MCF 10A (cell line): ENCODE measurements at regions not wholly inside any gene's neighbourhood (a gene's known extent, or its start where the extent isn't known, plus 50 kb on each side); places are given as distances from the start of the nearest gene placed in this dataset.

Experiments used
- BruUV-seq: library from RNA; stranded (reverse); fragments of 400-500 nt; replicated peaks from 2 replicates; lab custom pipeline; 2021; lab: Mats Ljungman, UMichigan
- CTCF ChIA-PET: fragments of 300-600 bp; sonication (Branson Sonifier 250); formaldehyde crosslinking; extraction: SDS; loops from one replicate; lab custom pipeline; 2021; ENCODE audit warnings: antibody characterized with exemption, inconsistent platforms; lab: Yijun Ruan, JAX
- POLR2A ChIA-PET: fragments of 300-600, 350-650 bp; sonication (Branson Sonifier 250); formaldehyde crosslinking; extraction: SDS; loops from one replicate; lab custom pipeline; 2020; ENCODE audit warnings: antibody characterized with exemption, inconsistent platforms; lab: Yijun Ruan, JAX
- DNase-seq: peaks from one replicate; pipeline ENCODE4 v3.0.0-alpha.2; 2018; ENCODE audit not compliant: unreplicated experiment
- H3K27ac Mint-ChIP-seq: one replicate; pipeline ENCODE4 v1.8.0; 2022; ENCODE audit warnings: mild to moderate bottlenecking, low read depth, mixed read lengths; ENCODE audit not compliant: unreplicated experiment
- H3K27me3 Mint-ChIP-seq: one replicate; pipeline ENCODE4 v1.8.0; 2022; ENCODE audit warnings: mixed read lengths; ENCODE audit not compliant: insufficient read depth, unreplicated experiment
- H3K36me3 Mint-ChIP-seq: one replicate; pipeline ENCODE4 v1.8.0; 2022; ENCODE audit warnings: mild to moderate bottlenecking, moderate library complexity, mixed read lengths; ENCODE audit not compliant: insufficient read depth, unreplicated experiment
- H3K4me1 Mint-ChIP-seq: one replicate; pipeline ENCODE4 v1.8.0; 2022; ENCODE audit warnings: mixed read lengths; ENCODE audit not compliant: insufficient read depth, unreplicated experiment
- H3K4me3 Mint-ChIP-seq: one replicate; pipeline ENCODE4 v1.8.0; 2022; ENCODE audit warnings: mild to moderate bottlenecking, moderate library complexity, mixed read lengths; ENCODE audit not compliant: unreplicated experiment
- H3K9me3 Mint-ChIP-seq: one replicate; pipeline ENCODE4 v1.8.0; 2022; ENCODE audit warnings: mixed read lengths; ENCODE audit not compliant: unreplicated experiment
- CTCF ChIP-seq: fragments of 200-600 bp; IDR thresholded peaks from one replicate; pipeline ENCODE4 v1.8.0; 2022; ENCODE audit warnings: antibody characterized with exemption, mild to moderate bottlenecking; ENCODE audit not compliant: unreplicated experiment
- intact Hi-C: fragments of 100-400 bp; cut with micrococcal nuclease; formaldehyde crosslinking; loops from 2 replicates; pipeline ENCODE4 v1.14.1; 2022

- Mint-ChIP-seq H3K27me3 (no peaks in the 10 kb centered on the region), H3K9me3 (no peaks in the 10 kb centered on the region), H3K4me3 (no peak overlapping the region), H3K4me1 (no peaks in the 10 kb centered on the region), H3K27ac (no peak overlapping the region), H3K36me3 (no peaks in the 10 kb centered on the region)
- POLR2A ChIA-PET, result interaction anchor here (0.7 kb wide), 1 partner anchor 10 kb away, joined by 4 read pairs; no protein-coding TSS in a partner anchor
- BruUV-seq, result no TSS peak
- DNase-seq, result no peak
- no peak for TF ChIP-seq CTCF
- intact Hi-C loops, result no loop called here
- CTCF ChIA-PET, result no interaction called here
Observed at GRCh38 chr15:47566610-47567009, 150.7 kb upstream of the SEMA6D start.

- no peaks in the 10 kb centered on the region for H3K9me3 Mint-ChIP-seq
- no peak for DNase-seq
- no peak overlapping the region for H3K27ac Mint-ChIP-seq
- CTCF ChIA-PET, result no interaction called here
- intact Hi-C loops, result no loop called here
- no peak overlapping the region for H3K4me3 Mint-ChIP-seq
- no peaks in the 10 kb centered on the region for H3K27me3 Mint-ChIP-seq
- POLR2A ChIA-PET, result no interaction called here
- TF ChIP-seq CTCF, result no peak
- no peaks in the 10 kb centered on the region for H3K36me3 Mint-ChIP-seq
- H3K4me1 Mint-ChIP-seq, result no peaks in the 10 kb centered on the region
- BruUV-seq, result no TSS peak
Observed at GRCh38 chr15:47568030-47568429, 149.3 kb upstream of the SEMA6D start.

- Mint-ChIP-seq H3K27ac (no peak overlapping the region), H3K36me3 (no peaks in the 10 kb centered on the region), H3K4me3 (no peak overlapping the region), H3K4me1 (peaks cover 2% of the 10 kb centered on the region), H3K9me3 (no peaks in the 10 kb centered on the region), H3K27me3 (no peaks in the 10 kb centered on the region)
- BruUV-seq, result no TSS peak
- no peak for TF ChIP-seq CTCF
- ChIA-PET POLR2A (interaction anchor here (0.6 kb wide), 1 partner anchor 693 kb away, joined by 3 read pairs; no protein-coding TSS in a partner anchor), CTCF (no interaction called here)
- DNase-seq, result no peak
- intact Hi-C loops, result no loop called here
Observed at GRCh38 chr15:47570044-47570443, 147.3 kb upstream of the SEMA6D start.

- Mint-ChIP-seq H3K4me1 (peaks cover 5% of the 10 kb centered on the region), H3K36me3 (no peaks in the 10 kb centered on the region), H3K9me3 (no peaks in the 10 kb centered on the region), H3K27ac (no peak overlapping the region), H3K27me3 (no peaks in the 10 kb centered on the region), H3K4me3 (no peak overlapping the region)
- no peak for TF ChIP-seq CTCF
- intact Hi-C loops, result no loop called here
- CTCF ChIA-PET, result no interaction called here
- POLR2A ChIA-PET, result interaction anchor here (0.6 kb wide), 1 partner anchor 693 kb away, joined by 3 read pairs; no protein-coding TSS in a partner anchor
- no TSS peak for BruUV-seq
- DNase-seq, result no peak
Observed at GRCh38 chr15:47570451-47570850, 146.9 kb upstream of the SEMA6D start.
